ENCODE measurements at regions not wholly inside any gene's neighbourhood (a gene's known extent, or its start where the extent isn't known, plus 50 kb on each side); places are given as distances from the start of the nearest gene placed in this dataset.

- no peak for DNase-seq
- peaks cover 8% of the 10 kb centered on the region for H3K4me1 ChIP-seq (ENCODE audit: low read length)
- no peaks in the 10 kb centered on the region for H3K36me3 ChIP-seq (ENCODE audit: insufficient read depth, low read length)
- no peak overlapping the region for H3K4me3 ChIP-seq (ENCODE audit: low read length)
- no peaks in the 10 kb centered on the region for H4K20me1 ChIP-seq (ENCODE audit: insufficient read depth, low read depth, low read length)
- H3K79me2 ChIP-seq (ENCODE audit: low read length) = no peaks in the 10 kb centered on the region
- no peak overlapping the region for H3K27ac ChIP-seq (ENCODE audit: low read length)
- H2AFZ ChIP-seq (ENCODE audit: low read length) = no peak overlapping the region
- no peaks in the 10 kb centered on the region for H3K27me3 ChIP-seq (ENCODE audit: low read length)
- no peak overlapping the region for H3K4me2 ChIP-seq (ENCODE audit: low read depth, low read length, poor library complexity, severe bottlenecking)
- no peaks in the 10 kb centered on the region for H3K9me2 ChIP-seq (replicated peaks; ENCODE audit: insufficient read depth, low read length)
- H3K9me3 ChIP-seq (ENCODE audit: low read length) = no peaks in the 10 kb centered on the region
- H3K9ac ChIP-seq (ENCODE audit: low read length) = no peak overlapping the region
These were observed 165.0 kb upstream of the ZNF521 start for GRCh38 chr18:25516747-25517498.

GRCh38 chr18:25516121-25516520, 164.2 kb upstream of the ZNF521 start:
- Histone ChIP-seq H3K4me1 (ENCODE audit: low read length) (peaks cover 8% of the 10 kb centered on the region), H3K9me2 (replicated peaks; ENCODE audit: insufficient read depth, low read length) (no peaks in the 10 kb centered on the region), H3K27ac (ENCODE audit: low read length) (no peak overlapping the region), H3K79me2 (ENCODE audit: low read length) (no peaks in the 10 kb centered on the region), H3K27me3 (ENCODE audit: low read length) (no peaks in the 10 kb centered on the region), H3K4me2 (ENCODE audit: low read depth, low read length, poor library complexity, severe bottlenecking) (no peak overlapping the region), H4K20me1 (ENCODE audit: insufficient read depth, low read depth, low read length) (no peaks in the 10 kb centered on the region), H3K9ac (ENCODE audit: low read length) (no peak overlapping the region), H3K4me3 (ENCODE audit: low read length) (no peak overlapping the region), H3K36me3 (ENCODE audit: insufficient read depth, low read length) (no peaks in the 10 kb centered on the region), H2AFZ (ENCODE audit: low read length) (no peak overlapping the region), H3K9me3 (ENCODE audit: low read length) (no peaks in the 10 kb centered on the region)
- no peak for DNase-seq

- H3K9me3 ChIP-seq (ENCODE audit: low read length) = no peaks in the 10 kb centered on the region
- no peaks in the 10 kb centered on the region for H3K36me3 ChIP-seq (ENCODE audit: insufficient read depth, low read length)
- no peak overlapping the region for H3K9ac ChIP-seq (ENCODE audit: low read length)
- H3K4me2 ChIP-seq (ENCODE audit: low read depth, low read length, poor library complexity, severe bottlenecking) = no peak overlapping the region
- H4K20me1 ChIP-seq (ENCODE audit: insufficient read depth, low read depth, low read length) = no peaks in the 10 kb centered on the region
- no peaks in the 10 kb centered on the region for H3K27me3 ChIP-seq (ENCODE audit: low read length)
- no peak overlapping the region for H2AFZ ChIP-seq (ENCODE audit: low read length)
- no peak overlapping the region for H3K27ac ChIP-seq (ENCODE audit: low read length)
- no peak overlapping the region for H3K4me3 ChIP-seq (ENCODE audit: low read length)
- no peaks in the 10 kb centered on the region for H3K4me1 ChIP-seq (ENCODE audit: low read length)
- no peaks in the 10 kb centered on the region for H3K79me2 ChIP-seq (ENCODE audit: low read length)
- DNase-seq = no peak
- H3K9me2 ChIP-seq (replicated peaks; ENCODE audit: insufficient read depth, low read length) = no peaks in the 10 kb centered on the region
These were observed 158.1 kb upstream of the ZNF521 start for GRCh38 chr18:25510096-25510495.

- Histone ChIP-seq H3K9ac (ENCODE audit: low read length) (no peak overlapping the region), H3K27me3 (ENCODE audit: low read length) (no peaks in the 10 kb centered on the region), H3K4me2 (ENCODE audit: low read depth, low read length, poor library complexity, severe bottlenecking) (no peak overlapping the region), H3K4me1 (ENCODE audit: low read length) (no peaks in the 10 kb centered on the region), H3K9me3 (ENCODE audit: low read length) (no peaks in the 10 kb centered on the region), H3K4me3 (ENCODE audit: low read length) (no peak overlapping the region), H4K20me1 (ENCODE audit: insufficient read depth, low read depth, low read length) (no peaks in the 10 kb centered on the region), H3K27ac (ENCODE audit: low read length) (no peak overlapping the region), H3K36me3 (ENCODE audit: insufficient read depth, low read length) (no peaks in the 10 kb centered on the region), H3K79me2 (ENCODE audit: low read length) (no peaks in the 10 kb centered on the region), H2AFZ (ENCODE audit: low read length) (no peak overlapping the region), H3K9me2 (replicated peaks; ENCODE audit: insufficient read depth, low read length) (no peaks in the 10 kb centered on the region)
- DNase-seq = no peak
These were observed 151.7 kb upstream of the ZNF521 start for GRCh38 chr18:25503567-25504081.

- Histone ChIP-seq H3K9ac (ENCODE audit: low read length) (no peak overlapping the region), H3K27ac (ENCODE audit: low read length) (no peak overlapping the region)
These were observed 145.3 kb upstream of the ZNF521 start for GRCh38 chr18:25497151-25497794.

GRCh38 chr18:25496544-25496943, 144.6 kb upstream of the ZNF521 start:
- no peaks in the 10 kb centered on the region for H3K9me2 ChIP-seq (replicated peaks; ENCODE audit: insufficient read depth, low read length)
- H3K4me3 ChIP-seq (ENCODE audit: low read length) = no peak overlapping the region
- no peaks in the 10 kb centered on the region for H3K9me3 ChIP-seq (ENCODE audit: low read length)
- no peaks in the 10 kb centered on the region for H4K20me1 ChIP-seq (ENCODE audit: insufficient read depth, low read depth, low read length)
- no peak overlapping the region for H3K4me2 ChIP-seq (ENCODE audit: low read depth, low read length, poor library complexity, severe bottlenecking)
- no peaks in the 10 kb centered on the region for H3K79me2 ChIP-seq (ENCODE audit: low read length)
- no peaks in the 10 kb centered on the region for H3K4me1 ChIP-seq (ENCODE audit: low read length)
- H3K36me3 ChIP-seq (ENCODE audit: insufficient read depth, low read length) = no peaks in the 10 kb centered on the region
- no peak overlapping the region for H2AFZ ChIP-seq (ENCODE audit: low read length)
- H3K27me3 ChIP-seq (ENCODE audit: low read length) = no peaks in the 10 kb centered on the region
- no peak for DNase-seq
- H3K27ac ChIP-seq (ENCODE audit: low read length) = no peak overlapping the region
- no peak overlapping the region for H3K9ac ChIP-seq (ENCODE audit: low read length)

More at GRCh38 chr18:25497151-25497794, 145.3 kb upstream of the ZNF521 start:
- Histone ChIP-seq H3K4me2 (ENCODE audit: low read depth, low read length, poor library complexity, severe bottlenecking) (no peak overlapping the region), H3K4me3 (ENCODE audit: low read length) (no peak overlapping the region), H4K20me1 (ENCODE audit: insufficient read depth, low read depth, low read length) (no peaks in the 10 kb centered on the region), H2AFZ (ENCODE audit: low read length) (no peak overlapping the region), H3K36me3 (ENCODE audit: insufficient read depth, low read length) (no peaks in the 10 kb centered on the region), H3K9me2 (replicated peaks; ENCODE audit: insufficient read depth, low read length) (no peaks in the 10 kb centered on the region), H3K9me3 (ENCODE audit: low read length) (no peaks in the 10 kb centered on the region), H3K4me1 (ENCODE audit: low read length) (no peaks in the 10 kb centered on the region), H3K79me2 (ENCODE audit: low read length) (no peaks in the 10 kb centered on the region), H3K27me3 (ENCODE audit: low read length) (no peaks in the 10 kb centered on the region)
- no peak for DNase-seq

GRCh38 chr18:25495606-25496005, 143.6 kb upstream of the ZNF521 start:
- H3K4me3 ChIP-seq (ENCODE audit: low read length) = no peak overlapping the region
- no peak overlapping the region for H3K4me2 ChIP-seq (ENCODE audit: low read depth, low read length, poor library complexity, severe bottlenecking)
- no peaks in the 10 kb centered on the region for H3K4me1 ChIP-seq (ENCODE audit: low read length)
- no peaks in the 10 kb centered on the region for H3K27me3 ChIP-seq (ENCODE audit: low read length)
- no peak for DNase-seq
- H2AFZ ChIP-seq (ENCODE audit: low read length) = no peak overlapping the region
- H3K9ac ChIP-seq (ENCODE audit: low read length) = no peak overlapping the region
- no peaks in the 10 kb centered on the region for H3K9me2 ChIP-seq (replicated peaks; ENCODE audit: insufficient read depth, low read length)
- no peak overlapping the region for H3K27ac ChIP-seq (ENCODE audit: low read length)
- no peaks in the 10 kb centered on the region for H4K20me1 ChIP-seq (ENCODE audit: insufficient read depth, low read depth, low read length)
- no peaks in the 10 kb centered on the region for H3K36me3 ChIP-seq (ENCODE audit: insufficient read depth, low read length)
- H3K79me2 ChIP-seq (ENCODE audit: low read length) = no peaks in the 10 kb centered on the region
- H3K9me3 ChIP-seq (ENCODE audit: low read length) = no peaks in the 10 kb centered on the region

- no peak for DNase-seq
- H3K9me3 ChIP-seq (ENCODE audit: low read length) = no peaks in the 10 kb centered on the region
- no peaks in the 10 kb centered on the region for H3K9me2 ChIP-seq (replicated peaks; ENCODE audit: insufficient read depth, low read length)
- no peak overlapping the region for H3K4me2 ChIP-seq (ENCODE audit: low read depth, low read length, poor library complexity, severe bottlenecking)
- H3K79me2 ChIP-seq (ENCODE audit: low read length) = no peaks in the 10 kb centered on the region
- H2AFZ ChIP-seq (ENCODE audit: low read length) = no peak overlapping the region
- no peak overlapping the region for H3K9ac ChIP-seq (ENCODE audit: low read length)
- H3K27me3 ChIP-seq (ENCODE audit: low read length) = no peaks in the 10 kb centered on the region
- H3K36me3 ChIP-seq (ENCODE audit: insufficient read depth, low read length) = no peaks in the 10 kb centered on the region
- no peak overlapping the region for H3K27ac ChIP-seq (ENCODE audit: low read length)
- H3K4me3 ChIP-seq (ENCODE audit: low read length) = no peak overlapping the region
- no peaks in the 10 kb centered on the region for H3K4me1 ChIP-seq (ENCODE audit: low read length)
- H4K20me1 ChIP-seq (ENCODE audit: insufficient read depth, low read depth, low read length) = no peaks in the 10 kb centered on the region
These were observed 142.9 kb upstream of the ZNF521 start for GRCh38 chr18:25494888-25495287.

Data from Karpas-422 (cell line).